GM23248 (cell line): ENCODE measurements at regions not wholly inside any gene's neighbourhood (a gene's known extent, or its start where the extent isn't known, plus 50 kb on each side); places are given as distances from the start of the nearest gene placed in this dataset.
"Not testable (repeated sequence)": the region's sequence is repeated elsewhere in the genome, so short reads cannot be mapped to it uniquely, and the experiment has no call there.

ENCODE experiments used
- DNase-seq: peaks from one replicate; pipeline ENCODE4 v3.0.0-alpha.2; 2015
- H2AFZ ChIP-seq: fragments of 200-600 bp; sonication (generic); 2 replicates; pipeline ENCODE4 v1.6.1; 2016; ENCODE audit warnings: antibody characterized with exemption
- H3F3A ChIP-seq: fragments of 200-600 bp; sonication (generic); 2 replicates; pipeline ENCODE4 v1.6.1; 2016; ENCODE audit warnings: mild to moderate bottlenecking, antibody characterized with exemption, mixed run types; ENCODE audit not compliant: insufficient read depth
- H3K27ac ChIP-seq: fragments of 200-600 bp; sonication (generic); 2 replicates; pipeline ENCODE4 v1.5.1; 2016; ENCODE audit warnings: mild to moderate bottlenecking
- H3K27me3 ChIP-seq: fragments of 200-600 bp; sonication (generic); replicated peaks from 2 replicates; pipeline ENCODE4 v1.6.1; 2016; ENCODE audit warnings: mild to moderate bottlenecking; ENCODE audit not compliant: insufficient read depth
- H3K36me3 ChIP-seq: fragments of 200-600 bp; sonication (generic); 2 replicates; pipeline ENCODE4 v1.6.1; 2016; ENCODE audit warnings: low read depth, mild to moderate bottlenecking
- H3K4me1 ChIP-seq: fragments of 200-600 bp; sonication (generic); 2 replicates; pipeline ENCODE4 v1.6.1; 2016; ENCODE audit warnings: mild to moderate bottlenecking; ENCODE audit not compliant: insufficient read depth
- H3K4me2 ChIP-seq: fragments of 200-600 bp; sonication (generic); one replicate; pipeline ENCODE4 v1.6.1; 2016; ENCODE audit warnings: mild to moderate bottlenecking; ENCODE audit not compliant: unreplicated experiment
- H3K4me3 ChIP-seq: fragments of 200-600 bp; sonication (generic); 2 replicates; pipeline ENCODE4 v1.5.1; 2016; ENCODE audit warnings: mild to moderate bottlenecking
- H3K79me2 ChIP-seq: fragments of 200-600 bp; sonication (generic); 2 replicates; pipeline ENCODE4 v1.6.1; 2016; ENCODE audit warnings: mild to moderate bottlenecking; ENCODE audit not compliant: insufficient read depth
- H3K9ac ChIP-seq: fragments of 200-600 bp; sonication (generic); 2 replicates; pipeline ENCODE4 v1.6.1; 2016; ENCODE audit warnings: mild to moderate bottlenecking
- H3K9me2 ChIP-seq: fragments of 200-600 bp; sonication (generic); 2 replicates; pipeline ENCODE4 v1.6.1; 2016; ENCODE audit warnings: mixed run types, mild to moderate bottlenecking, moderate library complexity; ENCODE audit not compliant: insufficient read depth
- H3K9me3 ChIP-seq: fragments of 200-600 bp; sonication (generic); one replicate; pipeline ENCODE4 v1.6.1; 2017; ENCODE audit warnings: low read depth
- H4K20me1 ChIP-seq: fragments of 200-600 bp; sonication (generic); 2 replicates; pipeline ENCODE4 v1.6.0; 2016; ENCODE audit not compliant: insufficient read depth
- EZH2 ChIP-seq: fragments of 200-600 bp; sonication (generic); IDR thresholded peaks from 2 replicates; pipeline ENCODE4 v1.6.1; 2018; ENCODE audit warnings: antibody characterized with exemption, mild to moderate bottlenecking; ENCODE audit not compliant: insufficient read depth, poor library complexity, severe bottlenecking
- EZH2phosphoT487 ChIP-seq: fragments of 200-600 bp; sonication (generic); IDR thresholded peaks from 2 replicates; pipeline ENCODE4 v1.6.1; 2018; ENCODE audit warnings: antibody characterized with exemption, moderate library complexity, mild to moderate bottlenecking, low read depth; ENCODE audit not compliant: insufficient read depth
- WGBS, 2 experiments: methylation state at CpG; one replicate each; pipeline ENCODE4 v1.1.6; 2015 to 2017; ENCODE audit warnings: low lambda C conversion rate in 2 of 2, low coverage in 1 of 2; ENCODE audit errors: missing lambda C conversion rate in 2 of 2; 5-methylcytosine and 5-hydroxymethylcytosine counted together
- in situ Hi-C: fragments of 300-500 bp; cut with MboI; formaldehyde crosslinking; loops from 2 replicates; pipeline ENCODE4 v1.15.0; 2020

- Histone ChIP-seq H3K9me2 (no peaks in the 10 kb centered on the region), H3K27ac (no peak overlapping the region), H3K79me2 (no peaks in the 10 kb centered on the region), H2AFZ (no peak overlapping the region), H4K20me1 (no peaks in the 10 kb centered on the region), H3K4me2 (no peak overlapping the region), H3F3A (no peaks in the 10 kb centered on the region), H3K4me1 (no peaks in the 10 kb centered on the region), H3K4me3 (no peak overlapping the region), H3K9ac (no peak overlapping the region), H3K27me3 (no peaks in the 10 kb centered on the region), H3K9me3 (no peaks in the 10 kb centered on the region), H3K36me3 (no peaks in the 10 kb centered on the region)
- no peak for DNase-seq
- 0 to 6% methylated on average over 1 of the region's 1 CpG for WGBS, 2 experiments
- in situ Hi-C loops = no loop called here
- TF ChIP-seq EZH2 (no peak), EZH2phosphoT487 (no peak)
Observed at GRCh38 chr5:62192958-62193357, 113.0 kb upstream of the KIF2A start.

GRCh38 chr5:62196532-62196931 lies 109.5 kb upstream of the KIF2A start:
- H3K79me2 ChIP-seq, H3F3A ChIP-seq, H3K9ac ChIP-seq, H3K4me3 ChIP-seq, in situ Hi-C loops, H3K4me2 ChIP-seq, H3K9me3 ChIP-seq, H3K36me3 ChIP-seq, H3K27me3 ChIP-seq, H3K27ac ChIP-seq, H3K4me1 ChIP-seq, H4K20me1 ChIP-seq, H2AFZ ChIP-seq, H3K9me2 ChIP-seq, DNase-seq: not testable (repeated sequence)
- WGBS, 2 experiments = 18 to 24% methylated on average over 5 of the region's 5 CpGs

DNA sequence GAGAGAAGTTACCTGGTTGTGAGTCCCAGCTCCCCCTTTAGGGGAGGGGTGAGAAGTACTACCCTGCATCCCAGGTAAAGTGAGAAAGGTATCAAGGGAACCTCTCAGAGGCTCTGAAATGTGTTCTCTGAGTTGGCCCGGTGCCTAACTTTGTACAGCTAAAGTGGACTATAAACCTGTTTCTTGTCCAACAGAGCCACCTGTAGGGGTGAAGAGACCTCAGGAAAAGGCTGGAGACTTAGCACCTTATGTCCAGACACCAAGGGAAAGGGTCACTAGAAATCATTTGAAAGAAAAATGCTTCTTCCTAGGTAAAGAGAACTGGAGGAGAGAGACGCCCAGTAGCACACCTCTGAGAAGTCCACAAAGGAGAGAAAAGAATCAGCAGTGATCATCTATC lies 108.3 kb upstream of the KIF2A start:
- TF ChIP-seq EZH2phosphoT487 = no peak
- TF ChIP-seq EZH2 = no peak
- H2AFZ ChIP-seq = no peak overlapping the region
- no peak for DNase-seq
- no peaks in the 10 kb centered on the region for H3K4me1 ChIP-seq
- H3F3A ChIP-seq = no peaks in the 10 kb centered on the region
- no peaks in the 10 kb centered on the region for H3K9me3 ChIP-seq
- in situ Hi-C loops = no loop called here
- no peaks in the 10 kb centered on the region for H3K79me2 ChIP-seq
- no peaks in the 10 kb centered on the region for H3K36me3 ChIP-seq
- H3K4me2 ChIP-seq = no peak overlapping the region
- H3K9ac ChIP-seq = no peak overlapping the region
- H3K27me3 ChIP-seq = 0 out of 2 replicates have a peak, but pooled peaks cover 9% of the 10 kb centered on the region
- no peaks in the 10 kb centered on the region for H4K20me1 ChIP-seq
- H3K27ac ChIP-seq = no peak overlapping the region
- H3K4me3 ChIP-seq = no peak overlapping the region
- WGBS, 2 experiments = 66 to 84% methylated on average over 2 of the region's 2 CpGs
- H3K9me2 ChIP-seq = no peaks in the 10 kb centered on the region

GRCh38 chr5:62198421-62198820 lies 107.6 kb upstream of the KIF2A start:
- in situ Hi-C loops = no loop called here
- no peak overlapping the region for H3K4me3 ChIP-seq
- no peaks in the 10 kb centered on the region for H3F3A ChIP-seq
- no peaks in the 10 kb centered on the region for H4K20me1 ChIP-seq
- no peak overlapping the region for H2AFZ ChIP-seq
- no peaks in the 10 kb centered on the region for H3K36me3 ChIP-seq
- no peaks in the 10 kb centered on the region for H3K9me2 ChIP-seq
- H3K27me3 ChIP-seq = 0 out of 2 replicates have a peak, but pooled peaks cover 9% of the 10 kb centered on the region
- no peak for DNase-seq
- no peak overlapping the region for H3K9ac ChIP-seq
- no peak overlapping the region for H3K27ac ChIP-seq
- H3K4me2 ChIP-seq = no peak overlapping the region
- no peaks in the 10 kb centered on the region for H3K4me1 ChIP-seq
- TF ChIP-seq EZH2phosphoT487 = no peak
- no peak for TF ChIP-seq EZH2
- no peaks in the 10 kb centered on the region for H3K9me3 ChIP-seq
- WGBS, 2 experiments = 13 to 22% methylated on average over 2 of the region's 2 CpGs
- no peaks in the 10 kb centered on the region for H3K79me2 ChIP-seq
